ENCODE measurements at regions not wholly inside any gene's neighbourhood (a gene's known extent, or its start where the extent isn't known, plus 50 kb on each side); places are given as distances from the start of the nearest gene placed in this dataset.

GRCh38 chr1:200336101-200336845 lies 73.6 kb downstream of the ZNF281 start:
- TF ChIP-seq, protein P1, sequence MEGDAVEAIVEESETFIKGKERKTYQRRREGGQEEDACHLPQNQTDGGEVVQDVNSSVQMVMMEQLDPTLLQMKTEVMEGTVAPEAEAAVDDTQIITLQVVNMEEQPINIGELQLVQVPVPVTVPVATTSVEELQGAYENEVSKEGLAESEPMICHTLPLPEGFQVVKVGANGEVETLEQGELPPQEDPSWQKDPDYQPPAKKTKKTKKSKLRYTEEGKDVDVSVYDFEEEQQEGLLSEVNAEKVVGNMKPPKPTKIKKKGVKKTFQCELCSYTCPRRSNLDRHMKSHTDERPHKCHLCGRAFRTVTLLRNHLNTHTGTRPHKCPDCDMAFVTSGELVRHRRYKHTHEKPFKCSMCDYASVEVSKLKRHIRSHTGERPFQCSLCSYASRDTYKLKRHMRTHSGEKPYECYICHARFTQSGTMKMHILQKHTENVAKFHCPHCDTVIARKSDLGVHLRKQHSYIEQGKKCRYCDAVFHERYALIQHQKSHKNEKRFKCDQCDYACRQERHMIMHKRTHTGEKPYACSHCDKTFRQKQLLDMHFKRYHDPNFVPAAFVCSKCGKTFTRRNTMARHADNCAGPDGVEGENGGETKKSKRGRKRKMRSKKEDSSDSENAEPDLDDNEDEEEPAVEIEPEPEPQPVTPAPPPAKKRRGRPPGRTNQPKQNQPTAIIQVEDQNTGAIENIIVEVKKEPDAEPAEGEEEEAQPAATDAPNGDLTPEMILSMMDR (IDR thresholded peaks at IDR 0.05), result no peak
- no peak for TF ChIP-seq EP300 (IDR thresholded peaks at IDR 0.05)
- no peak for TF ChIP-seq POLR2AphosphoS5 (IDR thresholded peaks at IDR 0.05)

Data from upper lobe of left lung (tissue), 4 donors.